HCT116 (cell line): ENCODE measurements at regions not wholly inside any gene's neighbourhood (a gene's known extent, or its start where the extent isn't known, plus 50 kb on each side); places are given as distances from the start of the nearest gene placed in this dataset.

Source experiments
- ATAC-seq: fragments of 200-7000 bp; cut with Tn5 transposase; 2 replicates; pipeline ENCODE4 v1.9.1; 2020; ENCODE audit warnings: mild to moderate bottlenecking, moderate library complexity
- BruUV-seq: library from RNA; stranded (reverse); fragments of 400-500 nt; replicated peaks from 2 replicates; lab custom pipeline; 2021; lab: Mats Ljungman, UMichigan
- CTCF ChIA-PET: fragments of 300-600 bp; sonication (Branson Sonifier 250); formaldehyde crosslinking; loops from one replicate; lab custom pipeline; 2021; ENCODE audit warnings: antibody characterized with exemption; lab: Charles Lee
- POLR2A ChIA-PET: fragments of 300-600, 350-600 bp; sonication (Branson Sonifier 250); formaldehyde crosslinking; loops from one replicate; lab custom pipeline; 2021; ENCODE audit warnings: antibody characterized with exemption; lab: Charles Lee
- RAD21 ChIA-PET, 2 experiments: fragments of 300-600 bp; sonication (Branson Sonifier 250); formaldehyde crosslinking; loops; one replicate each; lab custom pipeline; 2023; ENCODE audit warnings: low total read pairs in 2 of 2; ENCODE audit not compliant: uncharacterized antibody in 2 of 2, unreplicated experiment in 2 of 2, low non-redundant PET in 1 of 2; lab: Charles Lee
- DNase-seq: peaks from one replicate; pipeline ENCODE4 v3.0.0-alpha.2; 2010; ENCODE audit warnings: low read depth, low spot score
- H2AFZ ChIP-seq: fragments of 200-600 bp; shearing (Covaris generic), sonication (generic); 2 replicates; pipeline ENCODE4 v1.6.1; 2017; ENCODE audit warnings: low read depth, mixed run types, mixed read lengths, antibody characterized with exemption, low read length; ENCODE audit not compliant: poor library complexity, severe bottlenecking
- H3K27ac ChIP-seq: 2 replicates; pipeline ENCODE4 v1.5.1; 2012; ENCODE audit warnings: low read depth, low read length
- H3K27me3 ChIP-seq: fragments of 200-600 bp; sonication (generic); 2 replicates; pipeline ENCODE4 v1.6.1; 2016; ENCODE audit warnings: mixed run types, low read length, mixed read lengths; ENCODE audit not compliant: insufficient read depth
- H3K36me3 ChIP-seq, 2 experiments: fragments of 200-500 bp in 1 of 2; fragments of 200-600 bp in 1 of 2; sonication (Bioruptor generic) in 1 of 2; sonication (generic) in 1 of 2; 2 replicates each; pipeline versions ENCODE4 v1.5.1 to v1.6.1; 2014 to 2016; ENCODE audit warnings: low read length in 2 of 2, inconsistent platforms in 1 of 2, mixed read lengths in 1 of 2, mixed run types in 1 of 2; ENCODE audit not compliant: insufficient read depth in 2 of 2, control insufficient read depth in 1 of 2
- H3K4me1 ChIP-seq, 2 experiments: fragments of 200-600 bp in 1 of 2; sonication (generic) in 1 of 2; 2 replicates each; pipeline versions ENCODE4 v1.5.1 to v1.6.1; 2012 to 2017; ENCODE audit warnings: low read length in 2 of 2, inconsistent platforms in 1 of 2, mild to moderate bottlenecking in 1 of 2, mixed read lengths in 1 of 2, mixed run types in 1 of 2, moderate library complexity in 1 of 2; ENCODE audit not compliant: insufficient read depth in 2 of 2, control insufficient read depth in 1 of 2
- H3K4me2 ChIP-seq: fragments of 200-600 bp; sonication (generic); 2 replicates; pipeline ENCODE4 v1.6.1; 2017; ENCODE audit warnings: mixed run types, low read length, mixed read lengths
- H3K4me3 ChIP-seq, 2 experiments: fragments of 200-600 bp in 1 of 2; sonication (generic) in 1 of 2; replicated peaks in 1 of 2; 2 replicates each; pipeline ENCODE4 v1.5.1; 2011 to 2016; ENCODE audit warnings: low read length in 2 of 2, control low read depth in 1 of 2, low read depth in 1 of 2, mild to moderate bottlenecking in 1 of 2, mixed read lengths in 1 of 2, mixed run types in 1 of 2
- H3K79me2 ChIP-seq: fragments of 200-600 bp; sonication (generic); 2 replicates; pipeline ENCODE4 v1.6.1; 2017; ENCODE audit warnings: mild to moderate bottlenecking, mixed run types, low read length, moderate library complexity, mixed read lengths; ENCODE audit not compliant: insufficient read depth
- H3K9ac ChIP-seq: fragments of 200-600 bp; sonication (generic); 2 replicates; pipeline ENCODE4 v1.6.1; 2016; ENCODE audit warnings: low read length, mixed read lengths
- H3K9me2 ChIP-seq: fragments of 200-600 bp; sonication (generic), shearing (Covaris generic); 2 replicates; pipeline ENCODE4 v1.6.1; 2017; ENCODE audit warnings: mixed run types, mild to moderate bottlenecking, moderate library complexity; ENCODE audit not compliant: insufficient read depth
- H3K9me3 ChIP-seq, 2 experiments: fragments of 200-500 bp in 1 of 2; fragments of 200-600 bp in 1 of 2; sonication (Bioruptor generic) in 1 of 2; sonication (generic) in 1 of 2; 2 replicates each; pipeline ENCODE4 v1.6.1; 2014 to 2017; ENCODE audit warnings: low read length in 2 of 2, mixed read lengths in 2 of 2, inconsistent platforms in 1 of 2, low read depth in 1 of 2, mild to moderate bottlenecking in 1 of 2, mixed run types in 1 of 2, moderate library complexity in 1 of 2; ENCODE audit not compliant: control insufficient read depth in 1 of 2, insufficient read depth in 1 of 2
- H4K20me1 ChIP-seq: fragments of 200-600 bp; sonication (generic), shearing (Covaris generic); 2 replicates; pipeline ENCODE4 v1.6.1; 2017; ENCODE audit warnings: mixed run types, mild to moderate bottlenecking, moderate library complexity; ENCODE audit not compliant: insufficient read depth
- ATF3 ChIP-seq: IDR thresholded peaks from 2 replicates; pipeline ENCODE4 v1.6.1; 2012
- CBX3 ChIP-seq: IDR thresholded peaks from 2 replicates; pipeline ENCODE4 v1.6.1; 2012; ENCODE audit warnings: low read depth
- CEBPB ChIP-seq: IDR thresholded peaks from 2 replicates; pipeline ENCODE4 v1.6.1; 2012; ENCODE audit warnings: low read depth
- CTCF ChIP-seq, 3 experiments: fragments of 200-600 bp in 1 of 3; sonication (generic) in 1 of 3; IDR thresholded peaks in 2 of 3; conservative IDR thresholded peaks in 1 of 3; 2 replicates each; pipeline ENCODE4 v1.5.1; 2012 to 2017; ENCODE audit warnings: low read depth in 2 of 3, low read length in 2 of 3, antibody characterized with exemption in 1 of 3, borderline replicate concordance in 1 of 3, control low read depth in 1 of 3, mild to moderate bottlenecking in 1 of 3, mixed read lengths in 1 of 3, mixed run types in 1 of 3, moderate library complexity in 1 of 3; ENCODE audit not compliant: insufficient read depth in 1 of 3
- EGR1 ChIP-seq: IDR thresholded peaks from 2 replicates; pipeline ENCODE4 v1.6.1; 2012; ENCODE audit warnings: low read depth
- EZH2phosphoT487 ChIP-seq: fragments of 200-600 bp; IDR thresholded peaks from 2 replicates; pipeline ENCODE4 v1.6.1; 2018; ENCODE audit warnings: antibody characterized with exemption, borderline replicate concordance
- JUND ChIP-seq: IDR thresholded peaks from 2 replicates; pipeline ENCODE4 v1.6.1; 2012
- MAX ChIP-seq: IDR thresholded peaks from 2 replicates; pipeline ENCODE4 v1.6.1; 2012
- POLR2A ChIP-seq: IDR thresholded peaks from 2 replicates; pipeline ENCODE4 v1.7.0; 2011; ENCODE audit warnings: borderline replicate concordance; ENCODE audit not compliant: insufficient read depth, insufficient read length; ENCODE audit errors: extremely low read depth
- POLR2AphosphoS5 ChIP-seq: IDR thresholded peaks from 2 replicates; pipeline ENCODE4 v1.6.1; 2011; ENCODE audit warnings: mild to moderate bottlenecking, low read depth, low read length, moderate library complexity
- RAD21 ChIP-seq: IDR thresholded peaks from 2 replicates; pipeline ENCODE4 v1.6.1; 2012; ENCODE audit warnings: low read depth, mild to moderate bottlenecking
- SIN3A ChIP-seq: IDR thresholded peaks from 2 replicates; pipeline ENCODE4 v1.6.1; 2012; ENCODE audit warnings: low read depth
- TCF7L2 ChIP-seq: IDR thresholded peaks from 2 replicates; pipeline ENCODE4 v1.7.0; 2011; ENCODE audit warnings: borderline replicate concordance, inconsistent platforms; ENCODE audit not compliant: insufficient read depth, insufficient read length; ENCODE audit errors: extremely low read depth
- YY1 ChIP-seq: IDR thresholded peaks from 2 replicates; pipeline ENCODE4 v1.6.1; 2011; ENCODE audit warnings: low read length, low read depth, moderate library complexity, mild to moderate bottlenecking; ENCODE audit not compliant: insufficient replicate concordance; ENCODE audit errors: extremely low read depth
- ZBTB33 ChIP-seq: IDR thresholded peaks from 2 replicates; pipeline ENCODE4 v1.6.1; 2011; ENCODE audit warnings: mild to moderate bottlenecking, low read length, moderate library complexity; ENCODE audit not compliant: insufficient replicate concordance; ENCODE audit errors: extremely low read depth
- intact Hi-C: fragments of 100-400 bp; cut with micrococcal nuclease; formaldehyde crosslinking; loops from 2 replicates; pipeline ENCODE4 v1.10.0; 2022

- intact Hi-C loops: loop anchor here (10.0 kb wide), 1 partner anchor 251 kb away; no protein-coding TSS in a partner anchor
- CTCF ChIA-PET: interaction anchor here (1.1 to 2.6 kb wide), 2 partner anchors 13 to 255 kb away, joined by 3 to 8 read pairs; no protein-coding TSS in a partner anchor
- ATAC-seq (no peak), DNase-seq (no peak)
- Histone ChIP-seq H3K4me1 (peaks cover 7 to 19% of the 10 kb centered on the region in 2 experiments; a peak in 3 of 4 replicates), H3K9me3 (no peaks in the 10 kb centered on the region), H3K27ac (no peak overlapping the region), H2AFZ (no peak overlapping the region), H3K27me3 (no peaks in the 10 kb centered on the region), H3K9ac (no peak overlapping the region), H3K79me2 (no peaks in the 10 kb centered on the region), H3K9me2 (no peaks in the 10 kb centered on the region), H3K4me2 (no peak overlapping the region), H4K20me1 (no peaks in the 10 kb centered on the region), H3K4me3 (no peak overlapping the region), H3K36me3 (no peaks in the 10 kb centered on the region)
- BruUV-seq: no TSS peak
- POLR2A ChIA-PET: no interaction called here
- TF ChIP-seq EZH2phosphoT487: no peak
- TF ChIP-seq CBX3: no peak
- no peak for TF ChIP-seq JUND
- no peak for TF ChIP-seq POLR2AphosphoS5
- TF ChIP-seq ZBTB33: no peak
- no peak for TF ChIP-seq EGR1
- no peak for TF ChIP-seq CTCF (IDR thresholded peaks at IDR 0.05 in 2 of 3, conservative IDR thresholded peaks at IDR 0.05 in 1 of 3; ENCODE audit: borderline replicate concordance in 1 of 3, insufficient read depth in 1 of 3, low read depth in 2 of 3, low read length in 2 of 3)
- TF ChIP-seq SIN3A: no peak
- no peak for TF ChIP-seq YY1
- TF ChIP-seq CEBPB: no peak
- TF ChIP-seq ATF3: no peak
- no peak for TF ChIP-seq RAD21
- no peak for TF ChIP-seq POLR2A
- no peak for TF ChIP-seq MAX
- TF ChIP-seq TCF7L2: no peak
- RAD21 ChIA-PET: no interaction called here
Measured at GRCh38 chr11:12585861-12586260, 88.4 kb upstream of the TEAD1 start.
